ENCODE measurements at regions not wholly inside any gene's neighbourhood (a gene's known extent, or its start where the extent isn't known, plus 50 kb on each side); places are given as distances from the start of the nearest gene placed in this dataset.

DNA sequence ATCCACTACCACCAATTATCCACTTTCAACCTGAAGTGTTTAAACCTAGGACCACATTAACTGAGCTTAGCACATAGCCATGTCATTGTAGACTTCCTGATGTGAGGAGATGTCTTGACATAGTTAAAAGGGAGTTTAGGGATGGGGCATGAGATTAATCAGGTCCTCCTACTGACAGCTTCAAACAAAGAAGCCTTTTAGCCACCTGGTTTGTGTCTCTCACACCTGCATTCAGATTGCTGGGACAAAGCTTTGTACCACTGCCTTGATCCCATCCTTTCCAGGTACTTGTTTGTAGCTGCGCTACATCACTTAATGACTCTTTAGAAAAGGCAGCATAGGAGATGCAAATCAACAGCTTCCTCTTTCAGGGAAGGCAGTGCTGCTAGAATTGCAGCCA is 340.7 kb upstream of the DDHD1 start:
- Histone ChIP-seq H4K8ac (replicated peaks; ENCODE audit: insufficient read length, low read depth, low read length) (no peak overlapping the region), H3K27me3 (ENCODE audit: insufficient read depth, low read length) (no peaks in the 10 kb centered on the region), H2AK5ac (ENCODE audit: insufficient read length, low read length) (no peak overlapping the region), H3K27ac (ENCODE audit: insufficient read length, low read depth, low read length) (no peak overlapping the region), H3K14ac (ENCODE audit: insufficient read depth, low read length) (no peak overlapping the region), H4K5ac (ENCODE audit: insufficient read length, low read depth, low read length) (no peak overlapping the region), H3K23ac (ENCODE audit: insufficient read length, low read depth, low read length) (no peak overlapping the region), H3K18ac (ENCODE audit: insufficient read length, low read depth, low read length) (no peak overlapping the region), H3T11ph (ENCODE audit: low read length) (no peak overlapping the region), H3K4ac (ENCODE audit: low read depth, low read length) (no peak overlapping the region), H3K4me2 (ENCODE audit: insufficient read depth, insufficient read length, low read length) (no peak overlapping the region), H3K23me2 (ENCODE audit: insufficient read length, low read depth, low read length, poor library complexity, severe bottlenecking) (no peaks in the 10 kb centered on the region), H2AFZ (ENCODE audit: low read length) (no peak overlapping the region), H2BK15ac (ENCODE audit: low read depth, low read length) (no peak overlapping the region), H4K91ac (ENCODE audit: insufficient read length, low read depth, low read length) (no peak overlapping the region), H4K20me1 (ENCODE audit: control insufficient read depth, insufficient read depth, insufficient read length) (no peaks in the 10 kb centered on the region), H2BK20ac (ENCODE audit: low read depth, low read length, poor library complexity, severe bottlenecking) (no peak overlapping the region), H2BK120ac (ENCODE audit: low read depth, low read length, poor library complexity, severe bottlenecking) (no peak overlapping the region), H3K9me3 (ENCODE audit: control insufficient read depth, low read depth, low read length) (no peaks in the 10 kb centered on the region), H2BK5ac (ENCODE audit: insufficient read length, low read length) (no peak overlapping the region), H3K9ac (ENCODE audit: extremely low read depth, insufficient read length, low read length) (no peak overlapping the region), H3K79me1 (ENCODE audit: insufficient read depth, low read depth, low read length, poor library complexity, severe bottlenecking) (no peaks in the 10 kb centered on the region), H3K79me2 (ENCODE audit: insufficient read depth, low read length) (no peaks in the 10 kb centered on the region), H2BK12ac (ENCODE audit: insufficient read length, low read depth, low read length) (no peak overlapping the region), H3K56ac (ENCODE audit: insufficient read length, low read depth, low read length) (no peak overlapping the region), H3K4me1 (ENCODE audit: insufficient read depth, low read length) (peaks cover 4% of the 10 kb centered on the region)
- WGBS (ENCODE audit: extremely low coverage, insufficient read length, low lambda C conversion rate): no CpG with 5 or more reads among the region's 1 CpG
- peaks cover 12 to 24% of the 10 kb centered on the region in 2 experiments for H3K4me1 Mint-ChIP-seq
- no peaks in the 10 kb centered on the region for H3K36me3 Mint-ChIP-seq (ENCODE audit: insufficient read depth in 1 of 3, low read depth in 3 of 3)
- H3K4me3 Mint-ChIP-seq: no peak overlapping the region
- TF ChIP-seq, protein P1, sequence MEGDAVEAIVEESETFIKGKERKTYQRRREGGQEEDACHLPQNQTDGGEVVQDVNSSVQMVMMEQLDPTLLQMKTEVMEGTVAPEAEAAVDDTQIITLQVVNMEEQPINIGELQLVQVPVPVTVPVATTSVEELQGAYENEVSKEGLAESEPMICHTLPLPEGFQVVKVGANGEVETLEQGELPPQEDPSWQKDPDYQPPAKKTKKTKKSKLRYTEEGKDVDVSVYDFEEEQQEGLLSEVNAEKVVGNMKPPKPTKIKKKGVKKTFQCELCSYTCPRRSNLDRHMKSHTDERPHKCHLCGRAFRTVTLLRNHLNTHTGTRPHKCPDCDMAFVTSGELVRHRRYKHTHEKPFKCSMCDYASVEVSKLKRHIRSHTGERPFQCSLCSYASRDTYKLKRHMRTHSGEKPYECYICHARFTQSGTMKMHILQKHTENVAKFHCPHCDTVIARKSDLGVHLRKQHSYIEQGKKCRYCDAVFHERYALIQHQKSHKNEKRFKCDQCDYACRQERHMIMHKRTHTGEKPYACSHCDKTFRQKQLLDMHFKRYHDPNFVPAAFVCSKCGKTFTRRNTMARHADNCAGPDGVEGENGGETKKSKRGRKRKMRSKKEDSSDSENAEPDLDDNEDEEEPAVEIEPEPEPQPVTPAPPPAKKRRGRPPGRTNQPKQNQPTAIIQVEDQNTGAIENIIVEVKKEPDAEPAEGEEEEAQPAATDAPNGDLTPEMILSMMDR (conservative IDR thresholded peaks at IDR 0.05): no peak
- no peak for DNase-seq
- no peaks in the 10 kb centered on the region for H3K9me3 Mint-ChIP-seq
- H3K27me3 Mint-ChIP-seq (ENCODE audit: low read depth): no peaks in the 10 kb centered on the region
- no peak overlapping the region for H3K27ac Mint-ChIP-seq
